ENCODE measurements at regions not wholly inside any gene's neighbourhood (a gene's known extent, or its start where the extent isn't known, plus 50 kb on each side); places are given as distances from the start of the nearest gene placed in this dataset.

- Histone ChIP-seq H3K27ac (peak overlapping the region in 2 of 12 donors; percentile 0 to 39), H3K4me3 (no peak overlapping the region), H3K9me3 (no peaks in the 10 kb centered on the region), H3K4me1 (peaks cover 0 to 17% (median 0%) of the 10 kb centered on the region in 12 donors), H3K27me3 (no peaks in the 10 kb centered on the region), H3K36me3 (no peaks in the 10 kb centered on the region)
- DNase-seq (no peak), ATAC-seq (no peak)
- intact Hi-C loops (cut with DNase I): no loop called here
- 86 to 95% (median 91%) methylated on average over 1 of the region's 1 CpG for WGBS, 4 donors
- TF ChIP-seq CTCF (IDR thresholded peaks at IDR 0.05) (no peak), POLR2A (IDR thresholded peaks at IDR 0.05) (no peak)
These were observed 446.6 kb downstream of the ARHGEF28 start for GRCh38 chr5:74072646-74073045.

DNA sequence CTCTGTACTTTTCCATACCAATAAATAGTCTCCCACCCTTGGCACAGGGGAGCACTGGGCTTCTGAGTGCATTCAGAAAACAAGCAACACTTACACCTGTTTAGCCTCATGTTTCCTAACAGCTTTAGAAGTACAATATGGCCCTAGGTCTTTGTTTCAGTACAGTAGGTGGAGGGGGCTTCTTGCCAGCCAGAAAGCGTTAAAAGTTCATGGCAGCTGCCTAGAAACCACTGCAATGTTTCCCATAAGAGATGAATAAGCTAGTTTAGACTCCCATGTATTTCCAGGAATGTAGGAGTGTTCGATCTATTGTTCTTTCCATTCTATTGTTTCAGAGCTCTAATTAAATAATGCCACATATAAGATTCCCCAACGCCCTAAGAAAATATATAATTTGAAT is 444.8 kb downstream of the ARHGEF28 start:
- intact Hi-C loops (cut with DNase I): no loop called here
- 70 to 90% (median 83%) methylated on average over 3 of the region's 3 CpGs for WGBS, 4 donors
- ATAC-seq: no peak

GRCh38 chr5:74069741-74070140 is 443.7 kb downstream of the ARHGEF28 start:
- DNase-seq (no peak), ATAC-seq (no peak)
- no peaks in the 10 kb centered on the region for H3K27me3 ChIP-seq
- H3K4me3 ChIP-seq: no peak overlapping the region
- no peak overlapping the region for H3K27ac ChIP-seq
- TF ChIP-seq CTCF (IDR thresholded peaks at IDR 0.05): no peak
- no peak for TF ChIP-seq POLR2A (IDR thresholded peaks at IDR 0.05)
- H3K36me3 ChIP-seq: no peaks in the 10 kb centered on the region
- peaks cover 0 to 17% (median 0%) of the 10 kb centered on the region in 12 donors for H3K4me1 ChIP-seq
- no peaks in the 10 kb centered on the region for H3K9me3 ChIP-seq
- intact Hi-C loops (cut with DNase I): no loop called here
- WGBS, 4 donors: 83 to 97% (median 90%) methylated on average over 4 of the region's 4 CpGs

More for the DNA sequence above, 444.8 kb downstream of the ARHGEF28 start:
- Histone ChIP-seq H3K27ac (no peak overlapping the region), H3K36me3 (no peaks in the 10 kb centered on the region), H3K9me3 (no peaks in the 10 kb centered on the region), H3K4me3 (no peak overlapping the region), H3K4me1 (peaks cover 0 to 17% (median 0%) of the 10 kb centered on the region in 12 donors), H3K27me3 (no peaks in the 10 kb centered on the region)
- DNase-seq: no peak
- TF ChIP-seq POLR2A (IDR thresholded peaks at IDR 0.05): no peak
- TF ChIP-seq CTCF (IDR thresholded peaks at IDR 0.05): no peak

DNA sequence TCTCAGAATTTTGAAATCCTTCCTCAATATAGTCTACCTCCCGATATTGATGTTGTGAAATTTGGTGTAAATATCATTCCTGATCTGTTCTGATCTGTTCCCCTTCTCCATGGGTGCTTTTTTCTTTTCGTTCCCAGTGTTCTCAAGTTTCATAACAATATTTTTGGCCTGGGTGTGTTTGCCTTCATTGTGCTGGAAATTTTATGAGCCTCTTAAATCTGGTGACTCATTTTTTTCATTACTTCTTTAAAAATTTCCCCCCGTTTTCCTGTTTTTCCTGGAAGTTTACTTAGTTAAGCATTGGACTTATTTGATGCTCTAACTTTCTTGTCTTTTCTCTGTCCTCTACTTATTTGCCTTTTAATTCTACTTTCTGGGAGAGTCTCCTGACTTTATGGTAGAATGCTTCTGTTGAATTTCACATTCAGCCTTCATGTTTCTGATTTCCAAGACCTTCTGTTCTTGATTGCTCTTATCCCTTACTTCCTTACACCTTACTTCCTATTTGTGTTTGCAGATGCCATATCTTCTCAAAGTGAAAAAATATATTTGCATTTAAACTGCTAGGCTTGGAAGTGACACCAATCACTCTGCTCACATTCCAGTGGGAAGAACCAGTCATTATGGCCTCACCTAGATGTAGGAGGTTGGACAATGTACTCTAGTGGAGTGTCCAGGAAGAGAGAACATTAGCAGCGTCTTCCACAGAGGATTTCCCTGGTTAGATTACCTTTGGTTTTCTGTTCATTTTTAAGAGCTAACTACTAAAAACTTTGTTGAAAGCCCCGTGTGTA is 441.9 kb downstream of the ARHGEF28 start:
- Histone ChIP-seq H3K9me3 (no peaks in the 10 kb centered on the region), H3K27me3 (no peaks in the 10 kb centered on the region), H3K36me3 (no peaks in the 10 kb centered on the region), H3K4me1 (peaks cover 0 to 11% (median 0%) of the 10 kb centered on the region in 12 donors), H3K27ac (no peak overlapping the region), H3K4me3 (no peak overlapping the region)
- DNase-seq: no peak
- no peak for TF ChIP-seq CTCF (IDR thresholded peaks at IDR 0.05)
- TF ChIP-seq POLR2A (IDR thresholded peaks at IDR 0.05): no peak
- intact Hi-C loops (cut with DNase I): no loop called here
- ATAC-seq: no peak
- 83 to 87% (median 86%) methylated on average over 5 of the region's 5 CpGs for WGBS, 4 donors
